Loucy (cell line): ENCODE measurements at regions not wholly inside any gene's neighbourhood (a gene's known extent, or its start where the extent isn't known, plus 50 kb on each side); places are given as distances from the start of the nearest gene placed in this dataset.
"Not testable (repeated sequence)": the region's sequence is repeated elsewhere in the genome, so short reads cannot be mapped to it uniquely, and the experiment has no call there.

Source experiments
- H2AFZ ChIP-seq: fragments of 200-600 bp; sonication (generic); 2 replicates; pipeline ENCODE4 v1.6.0; 2016; ENCODE audit warnings: antibody characterized with exemption, mild to moderate bottlenecking, low read length, moderate library complexity
- H3F3A ChIP-seq: fragments of 200-600 bp; 2 replicates; pipeline ENCODE4 v1.6.0; 2016; ENCODE audit warnings: antibody characterized with exemption, low read depth, mild to moderate bottlenecking
- H3K27me3 ChIP-seq: fragments of 200-600 bp; sonication (generic); 2 replicates; pipeline ENCODE4 v1.6.1; 2014; ENCODE audit warnings: low read length, mild to moderate bottlenecking; ENCODE audit not compliant: insufficient read depth, poor library complexity, severe bottlenecking
- H3K36me3 ChIP-seq: fragments of 200-600 bp; sonication (generic); 2 replicates; pipeline ENCODE4 v1.6.1; 2016; ENCODE audit warnings: low read length; ENCODE audit not compliant: insufficient read depth
- H3K4me1 ChIP-seq: fragments of 200-600 bp; sonication (generic); 2 replicates; pipeline ENCODE4 v1.5.1; 2014; ENCODE audit warnings: low read length, mild to moderate bottlenecking; ENCODE audit not compliant: insufficient read depth, poor library complexity, severe bottlenecking
- H3K4me2 ChIP-seq: fragments of 200-600 bp; sonication (generic); 2 replicates; pipeline ENCODE4 v1.6.0; 2014; ENCODE audit warnings: antibody characterized with exemption, low read length, low read depth, mild to moderate bottlenecking; ENCODE audit not compliant: poor library complexity, severe bottlenecking
- H3K4me3 ChIP-seq: fragments of 200-600 bp; sonication (generic); 2 replicates; pipeline ENCODE4 v1.5.1; 2014; ENCODE audit warnings: low read length, mild to moderate bottlenecking, mixed read lengths; ENCODE audit not compliant: poor library complexity, severe bottlenecking
- H3K79me2 ChIP-seq: fragments of 200-600 bp; sonication (generic); 2 replicates; pipeline ENCODE4 v1.6.1; 2014; ENCODE audit warnings: low read length; ENCODE audit not compliant: insufficient read depth
- H3K9ac ChIP-seq: fragments of 200-600 bp; sonication (generic); 2 replicates; pipeline ENCODE4 v1.6.0; 2014; ENCODE audit warnings: mild to moderate bottlenecking, low read depth, low read length, moderate library complexity; ENCODE audit not compliant: poor library complexity, severe bottlenecking
- H3K9me2 ChIP-seq: fragments of 200-600 bp; sonication (generic); replicated peaks from 2 replicates; pipeline ENCODE4 v1.6.1; 2016; ENCODE audit warnings: low read depth, low read length, mixed read lengths
- H3K9me3 ChIP-seq: fragments of 200-600 bp; sonication (generic); 2 replicates; pipeline ENCODE4 v1.6.1; 2014; ENCODE audit warnings: mild to moderate bottlenecking, antibody characterized with exemption, low read length, low read depth; ENCODE audit not compliant: insufficient read depth
- H4K20me1 ChIP-seq: fragments of 200-600 bp; sonication (generic); 2 replicates; pipeline ENCODE4 v1.6.0; 2014; ENCODE audit warnings: antibody characterized with exemption, low read length, mild to moderate bottlenecking; ENCODE audit not compliant: insufficient read depth, poor library complexity, severe bottlenecking
- EZH2phosphoT487 ChIP-seq: fragments of 200-600 bp; IDR thresholded peaks from 2 replicates; pipeline ENCODE4 v1.6.1; 2018; ENCODE audit warnings: antibody characterized with exemption, mild to moderate bottlenecking, moderate library complexity, borderline replicate concordance
- TF ChIP-seq, protein P1 (sequence below): fragments of 200-600 bp; sonication (generic); conservative IDR thresholded peaks from 2 replicates; pipeline ENCODE4 v1.5.1; 2014; ENCODE audit warnings: mild to moderate bottlenecking, antibody characterized with exemption, low read length

DNA sequence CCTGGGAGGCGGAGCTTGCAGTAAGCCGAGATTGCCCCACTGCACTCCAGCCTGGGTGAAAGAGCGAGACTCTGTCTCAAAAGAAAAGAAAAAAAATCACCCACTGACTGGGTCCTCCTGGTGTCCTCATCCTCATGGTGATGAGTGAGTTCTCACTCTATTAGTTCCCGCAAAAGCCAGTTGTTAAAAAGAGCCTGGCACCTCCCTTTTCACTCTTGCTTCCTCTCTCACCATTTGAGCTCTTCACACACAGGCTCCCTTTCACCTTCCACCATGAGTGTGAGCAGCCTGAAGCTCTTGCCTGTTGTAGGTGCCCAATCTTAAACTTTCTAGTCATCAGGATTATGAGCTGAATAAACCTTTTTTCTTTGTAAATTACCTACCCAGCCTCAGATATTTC is 176.4 kb downstream of the SLC38A4 start:
- H3K4me2 ChIP-seq: no peak overlapping the region
- H3K4me3 ChIP-seq: no peak overlapping the region
- TF ChIP-seq, protein P1, sequence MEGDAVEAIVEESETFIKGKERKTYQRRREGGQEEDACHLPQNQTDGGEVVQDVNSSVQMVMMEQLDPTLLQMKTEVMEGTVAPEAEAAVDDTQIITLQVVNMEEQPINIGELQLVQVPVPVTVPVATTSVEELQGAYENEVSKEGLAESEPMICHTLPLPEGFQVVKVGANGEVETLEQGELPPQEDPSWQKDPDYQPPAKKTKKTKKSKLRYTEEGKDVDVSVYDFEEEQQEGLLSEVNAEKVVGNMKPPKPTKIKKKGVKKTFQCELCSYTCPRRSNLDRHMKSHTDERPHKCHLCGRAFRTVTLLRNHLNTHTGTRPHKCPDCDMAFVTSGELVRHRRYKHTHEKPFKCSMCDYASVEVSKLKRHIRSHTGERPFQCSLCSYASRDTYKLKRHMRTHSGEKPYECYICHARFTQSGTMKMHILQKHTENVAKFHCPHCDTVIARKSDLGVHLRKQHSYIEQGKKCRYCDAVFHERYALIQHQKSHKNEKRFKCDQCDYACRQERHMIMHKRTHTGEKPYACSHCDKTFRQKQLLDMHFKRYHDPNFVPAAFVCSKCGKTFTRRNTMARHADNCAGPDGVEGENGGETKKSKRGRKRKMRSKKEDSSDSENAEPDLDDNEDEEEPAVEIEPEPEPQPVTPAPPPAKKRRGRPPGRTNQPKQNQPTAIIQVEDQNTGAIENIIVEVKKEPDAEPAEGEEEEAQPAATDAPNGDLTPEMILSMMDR: no peak
- no peaks in the 10 kb centered on the region for H3K27me3 ChIP-seq
- H3K36me3 ChIP-seq: no peaks in the 10 kb centered on the region
- no peaks in the 10 kb centered on the region for H3K4me1 ChIP-seq
- no peaks in the 10 kb centered on the region for H3K9me2 ChIP-seq
- H3K79me2 ChIP-seq: no peaks in the 10 kb centered on the region
- no peak overlapping the region for H3K9ac ChIP-seq
- no peaks in the 10 kb centered on the region for H3F3A ChIP-seq
- peaks cover 4% of the 10 kb centered on the region; the same call in 1 of the 2 replicates for H3K9me3 ChIP-seq
- H2AFZ ChIP-seq: no peak overlapping the region
- no peaks in the 10 kb centered on the region for H4K20me1 ChIP-seq

DNA sequence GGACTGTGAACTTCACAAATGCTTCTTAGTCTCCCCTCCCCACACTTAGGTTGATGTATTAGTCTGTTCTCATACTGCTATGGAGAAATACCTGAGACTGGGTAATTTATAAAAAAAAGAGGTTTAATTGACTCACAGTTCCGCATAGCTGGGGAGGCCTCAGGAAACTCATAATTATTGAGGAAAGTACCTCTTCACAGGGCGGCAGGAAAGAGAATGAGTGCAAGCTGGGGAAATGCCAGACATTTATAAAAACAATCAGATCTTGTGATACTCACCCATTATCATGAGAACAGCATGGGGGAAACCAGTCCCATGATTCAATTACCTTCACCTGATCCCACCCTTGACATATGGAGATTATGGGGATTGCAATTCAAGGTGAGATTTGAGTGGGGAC is 178.8 kb downstream of the SLC38A4 start:
- H3K36me3 ChIP-seq: no peaks in the 10 kb centered on the region
- no peak overlapping the region for H3K4me2 ChIP-seq
- H3K9me3 ChIP-seq: peaks cover 4% of the 10 kb centered on the region; the same call in 1 of the 2 replicates
- H3K4me3 ChIP-seq: no peak overlapping the region
- H3K79me2 ChIP-seq: no peaks in the 10 kb centered on the region
- H3F3A ChIP-seq: no peaks in the 10 kb centered on the region
- no peaks in the 10 kb centered on the region for H3K4me1 ChIP-seq
- H3K27me3 ChIP-seq: no peaks in the 10 kb centered on the region
- no peaks in the 10 kb centered on the region for H3K9me2 ChIP-seq
- no peak for TF ChIP-seq EZH2phosphoT487
- TF ChIP-seq, protein P1: no peak
- H2AFZ ChIP-seq: no peak overlapping the region
- H3K9ac ChIP-seq: no peak overlapping the region
- H4K20me1 ChIP-seq: no peaks in the 10 kb centered on the region

DNA sequence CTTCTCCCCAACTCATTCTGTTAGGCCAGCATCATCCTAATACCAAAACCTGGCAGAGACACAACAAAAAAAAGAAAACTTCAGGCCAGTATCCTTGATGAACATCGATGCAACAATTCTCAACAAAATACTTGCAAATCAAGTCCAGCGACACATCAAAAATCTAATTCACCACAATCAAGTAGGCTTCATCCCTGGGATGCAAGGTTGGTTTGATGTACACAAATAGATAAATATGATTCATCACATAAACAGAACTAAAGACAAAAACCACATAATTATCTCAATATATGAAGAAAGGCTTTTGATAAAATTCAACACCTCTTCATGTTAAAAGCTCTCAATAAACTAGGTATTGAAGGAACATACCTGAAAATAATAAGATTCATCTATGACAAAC is 184.1 kb downstream of the SLC38A4 start:
- not testable (repeated sequence) for H3K4me2 ChIP-seq, H3K36me3 ChIP-seq, H3K9me3 ChIP-seq, H4K20me1 ChIP-seq, H3K4me1 ChIP-seq, H3K9ac ChIP-seq, H3K27me3 ChIP-seq, H3K4me3 ChIP-seq, H3F3A ChIP-seq, H3K79me2 ChIP-seq, H3K9me2 ChIP-seq, H2AFZ ChIP-seq

DNA sequence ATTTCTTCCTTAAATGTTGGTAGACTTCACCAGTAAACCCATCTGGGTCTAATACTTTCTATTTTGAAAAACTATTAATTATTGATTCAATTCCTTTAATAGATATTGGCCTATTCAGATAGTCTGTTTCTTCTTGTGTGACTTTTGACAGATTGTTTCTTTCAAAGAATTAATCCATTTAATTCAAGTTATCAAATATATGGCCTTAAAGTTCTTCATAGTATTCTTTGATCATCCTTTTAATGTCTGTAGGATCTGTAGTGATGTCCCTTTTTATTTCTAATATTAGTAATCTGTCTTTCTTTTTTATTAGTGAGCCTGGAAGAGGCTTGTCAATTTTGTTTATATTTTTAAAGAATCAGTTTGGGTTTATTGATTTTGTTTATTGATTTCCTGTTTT is 190.0 kb downstream of the SLC38A4 start:
- H3K4me2 ChIP-seq: no peak overlapping the region
- H3K9me3 ChIP-seq: peaks cover 8% of the 10 kb centered on the region; the same call in 1 of the 2 replicates
- H3K36me3 ChIP-seq: no peaks in the 10 kb centered on the region
- TF ChIP-seq EZH2phosphoT487: no peak
- TF ChIP-seq, protein P1: no peak
- H3K9ac ChIP-seq: no peak overlapping the region
- H3K9me2 ChIP-seq: no peaks in the 10 kb centered on the region
- no peaks in the 10 kb centered on the region for H3K27me3 ChIP-seq
- no peaks in the 10 kb centered on the region for H4K20me1 ChIP-seq
- no peaks in the 10 kb centered on the region for H3K79me2 ChIP-seq
- no peaks in the 10 kb centered on the region for H3F3A ChIP-seq
- no peak overlapping the region for H2AFZ ChIP-seq
- H3K4me1 ChIP-seq: no peaks in the 10 kb centered on the region
- no peak overlapping the region for H3K4me3 ChIP-seq
